Activated CD4-positive, alpha-beta T cell treated with anti-CD3 and anti-CD28 coated beads, Interleukin-2, amount 10 ng/mL, durations not matched to agents 7 days and 5 days (primary cell): ENCODE measurements at regions not wholly inside any gene's neighbourhood (a gene's known extent, or its start where the extent isn't known, plus 50 kb on each side); places are given as distances from the start of the nearest gene placed in this dataset.

Experiments
- CTCF ChIA-PET: fragments of 350-600 bp; sonication (Branson Sonifier 250); formaldehyde crosslinking; loops from one replicate; lab custom pipeline; 2021; ENCODE audit warnings: antibody characterized with exemption; lab: Charles Lee
- POLR2A ChIA-PET: fragments of 350-600 bp; sonication (Branson Sonifier 250); formaldehyde crosslinking; loops from one replicate; lab custom pipeline; 2021; ENCODE audit warnings: antibody characterized with exemption; lab: Charles Lee
- DNase-seq: peaks from one replicate; pipeline ENCODE4 v3.0.0-alpha.2; 2020
- H3K27ac Mint-ChIP-seq: one replicate; pipeline ENCODE4 v1.8.0; 2021; ENCODE audit warnings: mild to moderate bottlenecking, moderate library complexity, mixed read lengths
- H3K27me3 Mint-ChIP-seq: one replicate; pipeline ENCODE4 v1.8.0; 2021; ENCODE audit warnings: mixed read lengths
- H3K36me3 Mint-ChIP-seq: one replicate; pipeline ENCODE4 v1.8.0; 2021; ENCODE audit warnings: low read depth, mixed read lengths
- H3K4me1 Mint-ChIP-seq: one replicate; pipeline ENCODE4 v1.8.0; 2021; ENCODE audit warnings: mixed read lengths
- H3K4me3 Mint-ChIP-seq: one replicate; pipeline ENCODE4 v1.8.0; 2021; ENCODE audit warnings: mild to moderate bottlenecking, moderate library complexity, mixed read lengths
- H3K9me3 Mint-ChIP-seq: one replicate; pipeline ENCODE4 v1.8.0; 2021; ENCODE audit warnings: mixed read lengths

DNA sequence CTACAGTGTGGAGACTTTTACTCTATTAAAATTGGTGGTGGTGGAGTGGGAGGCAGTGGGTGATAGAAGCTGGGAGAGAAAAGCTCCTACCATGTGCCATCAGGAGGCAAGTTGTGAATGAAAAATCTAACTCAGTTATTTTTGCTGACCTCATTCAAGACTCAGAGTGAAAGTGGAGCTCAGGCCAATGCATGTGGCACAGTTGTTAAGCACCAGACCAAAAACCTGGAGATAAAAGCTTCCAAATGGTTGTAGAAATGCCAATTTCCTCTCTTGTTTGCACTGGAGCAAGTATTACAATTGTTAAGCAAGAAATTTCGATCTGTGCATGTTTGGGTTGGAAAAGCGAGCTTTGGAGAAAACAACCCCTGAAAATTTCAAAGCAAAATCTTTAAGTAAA, 81.5 kb upstream of the PRICKLE2 start:
- Mint-ChIP-seq H3K27ac (no peak overlapping the region), H3K36me3 (no peaks in the 10 kb centered on the region), H3K27me3 (peaks cover 3% of the 10 kb centered on the region), H3K4me3 (no peak overlapping the region), H3K4me1 (no peaks in the 10 kb centered on the region), H3K9me3 (peaks cover 2% of the 10 kb centered on the region)
- ChIA-PET POLR2A (no interaction called here), CTCF (no interaction called here)
- DNase-seq: no peak

DNA sequence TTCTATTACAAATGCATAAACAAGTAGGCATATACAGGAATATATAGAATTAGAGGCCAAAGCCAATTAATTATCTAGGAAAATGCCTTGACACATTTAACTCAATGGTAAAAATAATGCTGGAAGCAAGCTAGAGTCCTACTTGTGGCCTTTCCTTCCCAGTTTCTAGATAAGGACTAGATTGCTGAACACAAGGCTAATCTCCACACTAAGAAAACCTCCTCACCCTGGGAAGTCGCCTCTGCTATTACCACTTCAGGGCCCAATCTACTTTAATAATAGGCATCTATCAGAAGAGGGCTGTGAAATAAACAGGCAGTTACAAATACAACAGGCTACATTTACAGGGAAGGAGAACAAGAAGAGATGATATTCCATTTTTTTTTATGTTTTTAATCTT, 80.5 kb upstream of the PRICKLE2 start:
- ChIA-PET CTCF (no interaction called here), POLR2A (no interaction called here)
- DNase-seq: no peak
- no peak overlapping the region for H3K4me3 Mint-ChIP-seq
- H3K27ac Mint-ChIP-seq: no peak overlapping the region
- H3K9me3 Mint-ChIP-seq: peaks cover 2% of the 10 kb centered on the region
- H3K27me3 Mint-ChIP-seq: peaks cover 7% of the 10 kb centered on the region
- H3K36me3 Mint-ChIP-seq: no peaks in the 10 kb centered on the region
- no peaks in the 10 kb centered on the region for H3K4me1 Mint-ChIP-seq

GRCh38 chr3:64304828-64305410, 79.7 kb upstream of the PRICKLE2 start:
- Mint-ChIP-seq H3K36me3 (no peaks in the 10 kb centered on the region), H3K4me3 (no peak overlapping the region), H3K27me3 (peaks cover 7% of the 10 kb centered on the region), H3K4me1 (no peaks in the 10 kb centered on the region), H3K27ac (no peak overlapping the region), H3K9me3 (peaks cover 2% of the 10 kb centered on the region)
- ChIA-PET CTCF (no interaction called here), POLR2A (no interaction called here)
- DNase-seq: no peak

- CTCF ChIA-PET: no interaction called here
- Mint-ChIP-seq H3K4me1 (no peaks in the 10 kb centered on the region), H3K9me3 (peaks cover 2% of the 10 kb centered on the region), H3K36me3 (no peaks in the 10 kb centered on the region), H3K27ac (no peak overlapping the region), H3K4me3 (no peak overlapping the region), H3K27me3 (peaks cover 7% of the 10 kb centered on the region)
- POLR2A ChIA-PET: no interaction called here
- no peak for DNase-seq
Measured at GRCh38 chr3:64303881-64304280, 78.6 kb upstream of the PRICKLE2 start.

GRCh38 chr3:64303401-64303800, 78.1 kb upstream of the PRICKLE2 start:
- H3K27me3 Mint-ChIP-seq: peaks cover 7% of the 10 kb centered on the region
- ChIA-PET CTCF (no interaction called here), POLR2A (no interaction called here)
- DNase-seq: no peak
- no peak overlapping the region for H3K4me3 Mint-ChIP-seq
- no peaks in the 10 kb centered on the region for H3K4me1 Mint-ChIP-seq
- no peaks in the 10 kb centered on the region for H3K36me3 Mint-ChIP-seq
- H3K27ac Mint-ChIP-seq: no peak overlapping the region
- H3K9me3 Mint-ChIP-seq: peaks cover 2% of the 10 kb centered on the region

DNA sequence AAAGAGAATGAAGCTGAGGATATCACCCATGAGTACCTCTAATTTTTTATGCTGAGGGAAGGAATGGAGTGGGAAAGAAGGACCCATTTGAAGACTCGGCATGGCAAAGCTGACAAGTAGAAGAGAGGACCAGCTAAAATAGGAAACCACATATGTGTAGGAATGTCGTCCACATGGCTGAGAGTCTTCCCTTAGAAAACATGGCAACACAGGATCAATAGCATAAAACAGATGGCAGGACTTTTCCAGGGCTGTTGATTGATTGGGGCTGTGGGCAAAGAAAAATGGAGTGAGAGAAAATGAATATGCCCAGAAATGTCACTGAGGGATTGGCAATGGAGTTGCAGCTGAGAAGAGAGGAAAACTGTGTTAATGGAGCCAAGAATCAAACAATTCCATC, 76.2 kb upstream of the PRICKLE2 start:
- Mint-ChIP-seq H3K4me1 (no peaks in the 10 kb centered on the region), H3K4me3 (no peak overlapping the region), H3K27ac (no peak overlapping the region), H3K9me3 (peaks cover 5% of the 10 kb centered on the region), H3K27me3 (peaks cover 7% of the 10 kb centered on the region), H3K36me3 (no peaks in the 10 kb centered on the region)
- DNase-seq: no peak
- POLR2A ChIA-PET: no interaction called here
- CTCF ChIA-PET: no interaction called here

DNA sequence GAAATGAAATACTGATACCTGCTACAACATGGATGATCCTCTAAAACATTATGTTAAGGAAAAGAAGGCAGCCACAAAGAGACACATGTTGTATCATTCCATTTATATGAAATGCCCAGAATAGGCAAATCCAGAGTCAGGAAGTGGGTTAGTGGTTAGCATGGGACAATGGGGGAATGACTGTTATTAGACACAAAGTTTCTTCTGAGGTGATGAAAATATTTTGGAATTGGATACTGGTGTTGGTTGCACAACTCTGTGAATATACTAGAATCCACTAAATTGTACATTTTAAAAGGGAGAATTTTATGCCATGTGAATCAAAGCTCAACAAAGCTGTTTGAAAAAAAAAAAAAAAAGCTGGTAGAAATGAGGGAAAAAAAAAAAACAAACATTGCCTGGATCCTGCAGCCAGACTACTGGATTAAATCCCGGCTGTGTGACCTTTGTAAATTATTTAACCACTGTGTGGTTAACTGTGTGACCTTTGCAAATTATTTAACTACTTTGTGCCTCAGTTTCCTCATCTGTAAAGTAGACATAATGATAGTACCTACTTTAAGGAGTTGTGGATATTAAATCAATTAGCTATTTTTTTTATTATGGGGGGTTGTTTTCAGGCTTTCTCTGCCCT, 75.6 kb upstream of the PRICKLE2 start:
- CTCF ChIA-PET: no interaction called here
- POLR2A ChIA-PET: no interaction called here
- Mint-ChIP-seq H3K27me3 (peaks cover 7% of the 10 kb centered on the region), H3K9me3 (peaks cover 5% of the 10 kb centered on the region), H3K4me1 (no peaks in the 10 kb centered on the region), H3K4me3 (no peak overlapping the region), H3K27ac (no peak overlapping the region), H3K36me3 (no peaks in the 10 kb centered on the region)
- DNase-seq: no peak

DNA sequence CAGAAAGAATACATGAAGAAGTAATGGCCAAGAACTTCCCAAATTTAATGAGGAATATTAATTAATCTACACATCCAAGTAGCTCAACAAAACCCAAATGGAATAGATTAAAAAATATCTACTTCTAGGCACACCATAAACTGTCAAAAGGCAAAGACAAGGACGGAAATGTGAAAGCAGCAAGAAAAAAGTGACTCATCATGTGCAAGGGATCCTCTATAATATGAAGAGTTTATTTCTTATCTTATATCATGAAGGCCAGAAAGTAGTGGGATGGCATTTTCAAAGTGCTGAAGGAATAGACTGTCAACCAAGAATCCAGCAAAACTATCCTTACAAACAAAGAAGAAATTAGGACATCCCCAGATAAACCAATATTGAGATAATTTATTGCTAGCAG, 73.9 kb upstream of the PRICKLE2 start:
- Mint-ChIP-seq H3K36me3 (no peaks in the 10 kb centered on the region), H3K27me3 (peaks cover 7% of the 10 kb centered on the region), H3K4me3 (no peak overlapping the region), H3K27ac (no peak overlapping the region), H3K9me3 (peaks cover 5% of the 10 kb centered on the region), H3K4me1 (no peaks in the 10 kb centered on the region)
- CTCF ChIA-PET: no interaction called here
- POLR2A ChIA-PET: no interaction called here
- DNase-seq: no peak

DNA sequence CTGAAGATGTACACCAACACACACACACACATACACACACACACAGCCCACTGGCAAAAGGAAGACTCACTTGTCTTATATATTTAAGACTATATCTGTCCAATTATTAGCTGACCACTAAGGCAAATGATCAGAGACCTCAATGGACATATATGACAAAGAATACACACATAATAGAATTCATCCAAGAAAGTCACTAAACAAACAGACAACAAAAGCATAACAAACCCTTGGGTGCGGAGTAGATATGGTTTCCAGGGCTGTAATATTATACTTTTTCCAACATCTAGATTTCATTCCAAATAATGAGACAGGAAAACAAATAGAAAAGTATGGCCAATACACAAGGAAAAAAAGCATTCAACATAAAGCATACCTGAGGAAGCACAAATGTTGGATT, 72.3 kb upstream of the PRICKLE2 start:
- H3K4me3 Mint-ChIP-seq: no peak overlapping the region
- no peaks in the 10 kb centered on the region for H3K36me3 Mint-ChIP-seq
- peaks cover 7% of the 10 kb centered on the region for H3K27me3 Mint-ChIP-seq
- no peaks in the 10 kb centered on the region for H3K4me1 Mint-ChIP-seq
- no peak for DNase-seq
- H3K9me3 Mint-ChIP-seq: peaks cover 5% of the 10 kb centered on the region
- POLR2A ChIA-PET: no interaction called here
- CTCF ChIA-PET: no interaction called here
- H3K27ac Mint-ChIP-seq: no peak overlapping the region

GRCh38 chr3:64295594-64295993, 70.3 kb upstream of the PRICKLE2 start:
- H3K27ac Mint-ChIP-seq: no peak overlapping the region
- no peak overlapping the region for H3K4me3 Mint-ChIP-seq
- POLR2A ChIA-PET: no interaction called here
- DNase-seq: no peak
- H3K36me3 Mint-ChIP-seq: no peaks in the 10 kb centered on the region
- CTCF ChIA-PET: no interaction called here
- H3K9me3 Mint-ChIP-seq: peaks cover 3% of the 10 kb centered on the region
- H3K27me3 Mint-ChIP-seq: peaks cover 2% of the 10 kb centered on the region
- no peaks in the 10 kb centered on the region for H3K4me1 Mint-ChIP-seq

DNA sequence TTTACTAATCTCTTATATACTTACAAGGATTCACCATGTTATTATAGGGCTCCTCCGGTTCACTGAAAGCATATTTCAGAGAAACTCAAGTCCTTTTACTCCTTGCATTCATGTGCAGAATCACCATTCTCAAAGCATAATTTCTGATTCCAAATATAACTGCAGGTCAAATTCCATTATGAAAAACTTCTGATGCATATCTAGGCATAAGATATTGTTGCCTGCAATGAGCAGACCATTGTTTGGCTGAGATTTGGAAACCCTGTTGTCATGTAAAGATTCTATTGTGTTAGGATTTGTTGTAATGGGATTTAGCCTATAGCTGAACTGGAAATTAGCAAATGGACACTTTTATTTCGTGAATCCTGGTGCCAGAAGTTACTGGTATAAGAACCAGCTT, 69.5 kb upstream of the PRICKLE2 start:
- no peak for DNase-seq
- Mint-ChIP-seq H3K27me3 (peaks cover 2% of the 10 kb centered on the region), H3K36me3 (no peaks in the 10 kb centered on the region), H3K27ac (no peak overlapping the region), H3K4me3 (no peak overlapping the region), H3K9me3 (peaks cover 3% of the 10 kb centered on the region), H3K4me1 (no peaks in the 10 kb centered on the region)
- ChIA-PET POLR2A (no interaction called here), CTCF (interaction anchor here (0.6 kb wide), 1 partner anchor 15 kb away, joined by 3 read pairs; no protein-coding TSS in a partner anchor)

DNA sequence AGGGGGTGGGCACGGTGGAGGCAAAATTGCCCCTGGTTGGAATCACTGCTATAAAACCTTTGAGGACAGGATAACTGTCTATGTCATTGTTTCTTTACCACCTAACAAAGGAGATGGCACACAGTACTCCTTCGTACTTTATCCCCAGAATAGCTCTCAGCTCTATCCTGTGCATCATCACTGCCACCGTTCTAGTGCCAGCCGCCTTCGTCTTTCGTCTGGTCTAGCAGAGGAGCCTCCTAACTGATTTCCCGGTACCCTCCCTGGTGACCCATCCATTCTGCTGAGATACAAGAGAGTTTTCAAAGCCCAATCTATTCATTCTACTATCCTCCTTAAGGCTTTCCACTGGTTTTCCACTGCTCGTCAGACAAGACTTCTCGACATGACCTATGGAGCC, 67.9 kb upstream of the PRICKLE2 start:
- DNase-seq: no peak
- Mint-ChIP-seq H3K27ac (no peak overlapping the region), H3K27me3 (peaks cover 2% of the 10 kb centered on the region), H3K9me3 (peaks cover 2% of the 10 kb centered on the region), H3K4me1 (no peaks in the 10 kb centered on the region), H3K36me3 (no peaks in the 10 kb centered on the region), H3K4me3 (no peak overlapping the region)
- ChIA-PET POLR2A (no interaction called here), CTCF (no interaction called here)

- H3K9me3 Mint-ChIP-seq: no peaks in the 10 kb centered on the region
- H3K4me3 Mint-ChIP-seq: no peak overlapping the region
- peaks cover 2% of the 10 kb centered on the region for H3K27me3 Mint-ChIP-seq
- DNase-seq: no peak
- ChIA-PET POLR2A (no interaction called here), CTCF (no interaction called here)
- H3K36me3 Mint-ChIP-seq: no peaks in the 10 kb centered on the region
- no peak overlapping the region for H3K27ac Mint-ChIP-seq
- no peaks in the 10 kb centered on the region for H3K4me1 Mint-ChIP-seq
Measured at GRCh38 chr3:64291956-64292355, 66.7 kb upstream of the PRICKLE2 start.

GRCh38 chr3:64291345-64291744, 66.1 kb upstream of the PRICKLE2 start:
- no peak for DNase-seq
- Mint-ChIP-seq H3K4me3 (no peak overlapping the region), H3K9me3 (no peaks in the 10 kb centered on the region), H3K27ac (no peak overlapping the region), H3K36me3 (no peaks in the 10 kb centered on the region), H3K27me3 (peaks cover 2% of the 10 kb centered on the region), H3K4me1 (no peaks in the 10 kb centered on the region)
- ChIA-PET CTCF (no interaction called here), POLR2A (no interaction called here)
